Right cardiac atrium (tissue), 5 donors: ENCODE measurements at regions not wholly inside any gene's neighbourhood (a gene's known extent, or its start where the extent isn't known, plus 50 kb on each side); places are given as distances from the start of the nearest gene placed in this dataset.

Experiments used
- ATAC-seq, 2 donors: fragments of 200-7000 bp; cut with Tn5 transposase; one replicate each; pipeline versions ENCODE4 v1.8.0 to v1.9.1; 2020; ENCODE audit warnings: moderate library complexity in 2 of 2, mild to moderate bottlenecking in 1 of 2
- DNase-seq, 3 donors: peaks; one replicate each; pipeline ENCODE4 v3.0.0-alpha.2; 2020
- H3K27ac ChIP-seq: one replicate; pipeline ENCODE4 v1.5.1; 2013; ENCODE audit warnings: mild to moderate bottlenecking, low read length, control low read depth, moderate library complexity
- H3K27me3 ChIP-seq: one replicate; pipeline ENCODE4 v1.6.1; 2013; ENCODE audit not compliant: control insufficient read depth, insufficient read depth
- H3K4me1 ChIP-seq: one replicate; pipeline ENCODE4 v1.6.1; 2013; ENCODE audit warnings: low read length; ENCODE audit not compliant: control insufficient read depth, insufficient read depth
- H3K4me3 ChIP-seq: one replicate; pipeline ENCODE4 v1.5.1; 2013; ENCODE audit warnings: low read length, control low read depth
- H3K9me3 ChIP-seq: one replicate; pipeline ENCODE4 v1.6.1; 2013; ENCODE audit warnings: low read length; ENCODE audit not compliant: control insufficient read depth
- WGBS: extraction: QIAGEN DNeasy Blood & Tissue Kit; methylation state at CpG from one replicate; pipeline ENCODE4 v1.1.7; 2013; 5-methylcytosine and 5-hydroxymethylcytosine counted together
- intact Hi-C, 4 donors: fragments of 100-400 bp; cut with DNase I; formaldehyde crosslinking; loops; one replicate each; pipeline versions ENCODE4 v1.11.0 to v1.14.0; 2022 to 2023
- donor health status: healthy with polysubstance abuse.
- donor health status: DM: no; HTN: yes; CAD: no.
- donor health status: DM: no; HTN: no; CAD: no.
- donor health status: DM: no; HTN: yes; CAD: no; lungs with severe emphysema.
- donor health status: DM: yes; HTN: yes; CAD: no.

- H3K4me3 ChIP-seq = no peak overlapping the region
- 73% methylated on average over 2 of the region's 2 CpGs for WGBS
- H3K27ac ChIP-seq = no peak overlapping the region
- intact Hi-C loops = no loop called here
- no peaks in the 10 kb centered on the region for H3K27me3 ChIP-seq
- no peaks in the 10 kb centered on the region for H3K4me1 ChIP-seq
- H3K9me3 ChIP-seq = no peaks in the 10 kb centered on the region
- ATAC-seq (no peak), DNase-seq (no peak)
Observed at GRCh38 chr4:135684001-135684400, 1482.4 kb upstream of the PABPC4L start.

- intact Hi-C loops = no loop called here
- no peak for ATAC-seq
- H3K4me1 ChIP-seq = no peaks in the 10 kb centered on the region
- H3K4me3 ChIP-seq = no peak overlapping the region
- no peak overlapping the region for H3K27ac ChIP-seq
- no peaks in the 10 kb centered on the region for H3K27me3 ChIP-seq
- WGBS = 50% methylated on average over 2 of the region's 2 CpGs
- no peaks in the 10 kb centered on the region for H3K9me3 ChIP-seq
- no peak for DNase-seq
Observed at GRCh38 chr4:135672202-135672601, 1470.6 kb upstream of the PABPC4L start.

- H3K27me3 ChIP-seq = no peaks in the 10 kb centered on the region
- H3K4me3 ChIP-seq = no peak overlapping the region
- H3K27ac ChIP-seq = no peak overlapping the region
- H3K9me3 ChIP-seq = no peaks in the 10 kb centered on the region
- ATAC-seq = no peak
- no peak for DNase-seq
- H3K4me1 ChIP-seq = no peaks in the 10 kb centered on the region
- intact Hi-C loops = no loop called here
Observed at GRCh38 chr4:135670548-135670947, 1469.0 kb upstream of the PABPC4L start.
